Parathyroid adenoma (tissue), 2 donors: ENCODE measurements at regions not wholly inside any gene's neighbourhood (a gene's known extent, or its start where the extent isn't known, plus 50 kb on each side); places are given as distances from the start of the nearest gene placed in this dataset.
"Not testable (repeated sequence)": the region's sequence is repeated elsewhere in the genome, so short reads cannot be mapped to it uniquely, and the experiment has no call there.

Experiments used
- H2AFZ ChIP-seq: fragments of 300-600 bp; sonication (generic); one replicate; pipeline ENCODE4 v1.7.0; 2017; ENCODE audit warnings: antibody characterized with exemption, mild to moderate bottlenecking
- H3K27ac ChIP-seq: fragments of 300-600 bp; sonication (generic); one replicate; pipeline ENCODE4 v1.7.0; 2017
- H3K27me3 ChIP-seq: fragments of 300-600 bp; sonication (generic); one replicate; pipeline ENCODE4 v1.7.0; 2017; ENCODE audit warnings: low read length; ENCODE audit not compliant: control insufficient read depth, insufficient read depth
- H3K36me3 ChIP-seq: fragments of 300-600 bp; sonication (generic); one replicate; pipeline ENCODE4 v1.7.0; 2017; ENCODE audit warnings: low read length; ENCODE audit not compliant: control insufficient read depth, insufficient read depth
- H3K4me1 ChIP-seq: fragments of 300-600 bp; sonication (generic); one replicate; pipeline ENCODE4 v1.7.0; 2017; ENCODE audit warnings: control low read depth
- H3K4me2 ChIP-seq: fragments of 300-600 bp; sonication (generic); one replicate; pipeline ENCODE4 v1.7.0; 2017; ENCODE audit warnings: low read length
- H3K4me3 ChIP-seq: fragments of 300-600 bp; sonication (generic); one replicate; pipeline ENCODE4 v1.7.0; 2017; ENCODE audit warnings: low read depth, low read length
- H3K79me2 ChIP-seq: fragments of 300-600 bp; sonication (generic); one replicate; pipeline ENCODE4 v1.7.0; 2017; ENCODE audit warnings: control low read depth
- H3K9ac ChIP-seq: fragments of 300-600 bp; sonication (generic); one replicate; pipeline ENCODE4 v1.7.0; 2017; ENCODE audit warnings: mild to moderate bottlenecking
- H3K9me3 ChIP-seq: fragments of 300-600 bp; sonication (generic); one replicate; pipeline ENCODE4 v1.7.0; 2017; ENCODE audit warnings: low read length; ENCODE audit not compliant: control insufficient read depth
- TF ChIP-seq, protein P1 (sequence below): fragments of 300-600 bp; sonication (generic); IDR thresholded peaks from one replicate; pipeline ENCODE4 v1.7.0; 2017; ENCODE audit warnings: antibody characterized with exemption, mild to moderate bottlenecking
- donor health status: primary hyperparathyroidism.

- Histone ChIP-seq H3K27ac (no peak overlapping the region), H3K27me3 (no peaks in the 10 kb centered on the region), H3K9me3 (no peaks in the 10 kb centered on the region), H3K79me2 (no peaks in the 10 kb centered on the region), H3K4me3 (no peak overlapping the region), H3K4me1 (no peaks in the 10 kb centered on the region), H3K9ac (no peak overlapping the region), H2AFZ (no peak overlapping the region), H3K36me3 (no peaks in the 10 kb centered on the region), H3K4me2 (no peak overlapping the region)
- TF ChIP-seq, protein P1, sequence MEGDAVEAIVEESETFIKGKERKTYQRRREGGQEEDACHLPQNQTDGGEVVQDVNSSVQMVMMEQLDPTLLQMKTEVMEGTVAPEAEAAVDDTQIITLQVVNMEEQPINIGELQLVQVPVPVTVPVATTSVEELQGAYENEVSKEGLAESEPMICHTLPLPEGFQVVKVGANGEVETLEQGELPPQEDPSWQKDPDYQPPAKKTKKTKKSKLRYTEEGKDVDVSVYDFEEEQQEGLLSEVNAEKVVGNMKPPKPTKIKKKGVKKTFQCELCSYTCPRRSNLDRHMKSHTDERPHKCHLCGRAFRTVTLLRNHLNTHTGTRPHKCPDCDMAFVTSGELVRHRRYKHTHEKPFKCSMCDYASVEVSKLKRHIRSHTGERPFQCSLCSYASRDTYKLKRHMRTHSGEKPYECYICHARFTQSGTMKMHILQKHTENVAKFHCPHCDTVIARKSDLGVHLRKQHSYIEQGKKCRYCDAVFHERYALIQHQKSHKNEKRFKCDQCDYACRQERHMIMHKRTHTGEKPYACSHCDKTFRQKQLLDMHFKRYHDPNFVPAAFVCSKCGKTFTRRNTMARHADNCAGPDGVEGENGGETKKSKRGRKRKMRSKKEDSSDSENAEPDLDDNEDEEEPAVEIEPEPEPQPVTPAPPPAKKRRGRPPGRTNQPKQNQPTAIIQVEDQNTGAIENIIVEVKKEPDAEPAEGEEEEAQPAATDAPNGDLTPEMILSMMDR = no peak
Observed at GRCh38 chr4:28834120-28834519, 1886.0 kb upstream of the PCDH7 start.

GRCh38 chr4:28835501-28835900, 1884.7 kb upstream of the PCDH7 start:
- no peak overlapping the region for H3K4me2 ChIP-seq
- no peaks in the 10 kb centered on the region for H3K27me3 ChIP-seq
- H3K79me2 ChIP-seq = no peaks in the 10 kb centered on the region
- H3K9ac ChIP-seq = no peak overlapping the region
- TF ChIP-seq, protein P1 = no peak
- H3K9me3 ChIP-seq = no peaks in the 10 kb centered on the region
- H3K36me3 ChIP-seq = no peaks in the 10 kb centered on the region
- H3K27ac ChIP-seq = no peak overlapping the region
- no peak overlapping the region for H2AFZ ChIP-seq
- no peak overlapping the region for H3K4me3 ChIP-seq
- H3K4me1 ChIP-seq = no peaks in the 10 kb centered on the region

DNA sequence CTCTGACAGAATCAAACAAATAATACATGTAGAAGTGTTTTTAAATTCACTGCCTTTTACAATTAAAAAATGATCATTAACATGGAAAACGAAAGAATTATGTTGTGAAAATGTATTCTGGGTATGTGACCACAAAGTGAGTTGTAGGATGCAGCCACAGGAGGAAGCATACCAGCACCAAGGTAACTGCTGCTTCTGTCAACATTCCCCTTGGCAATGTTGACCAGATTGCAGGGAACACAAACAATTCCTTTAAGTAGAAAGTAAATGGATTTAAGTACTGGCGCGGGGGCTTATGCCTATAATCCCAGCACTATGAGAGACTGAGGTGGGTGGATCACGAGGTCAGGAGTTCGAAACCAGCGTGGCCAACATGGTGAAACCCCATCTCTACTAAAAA, 1877.9 kb upstream of the PCDH7 start:
- Histone ChIP-seq H3K4me2 (no peak overlapping the region), H3K4me3 (no peak overlapping the region), H3K79me2 (no peaks in the 10 kb centered on the region), H3K27me3 (no peaks in the 10 kb centered on the region), H3K9me3 (peaks cover 3% of the 10 kb centered on the region), H3K36me3 (no peaks in the 10 kb centered on the region), H3K4me1 (no peaks in the 10 kb centered on the region), H2AFZ (no peak overlapping the region), H3K27ac (no peak overlapping the region), H3K9ac (no peak overlapping the region)
- TF ChIP-seq, protein P1 = no peak

- Histone ChIP-seq H3K4me1 (no peaks in the 10 kb centered on the region), H3K27ac (no peak overlapping the region), H3K4me3 (no peak overlapping the region), H3K4me2 (no peak overlapping the region), H3K79me2 (no peaks in the 10 kb centered on the region), H3K9me3 (peaks cover 3% of the 10 kb centered on the region), H3K36me3 (no peaks in the 10 kb centered on the region), H3K9ac (no peak overlapping the region), H3K27me3 (no peaks in the 10 kb centered on the region), H2AFZ (no peak overlapping the region)
- TF ChIP-seq, protein P1 = no peak
Observed at GRCh38 chr4:28845158-28845557, 1875.0 kb upstream of the PCDH7 start.

DNA sequence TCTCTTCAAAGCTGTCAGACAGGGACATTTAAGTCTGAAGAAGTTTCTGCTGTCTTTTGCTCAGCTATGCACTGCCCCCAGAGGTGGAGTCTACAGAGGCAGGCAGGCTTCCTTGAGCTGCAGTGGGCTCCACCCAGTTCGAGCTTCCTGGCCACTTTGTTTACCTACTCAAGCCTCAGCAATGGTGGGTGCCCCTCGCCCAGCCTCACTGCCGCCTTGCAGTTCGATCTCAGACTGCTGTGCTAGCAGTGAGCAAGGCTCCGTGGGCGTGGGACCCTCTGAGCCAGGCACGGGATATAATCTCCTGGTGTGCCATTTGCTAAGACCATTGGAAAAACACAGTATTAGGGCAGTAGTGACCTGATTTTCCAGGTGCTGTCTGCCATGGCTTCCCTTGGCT, 1863.1 kb upstream of the PCDH7 start:
- H3K79me2 ChIP-seq, H3K4me1 ChIP-seq, H2AFZ ChIP-seq, H3K4me2 ChIP-seq, H3K9me3 ChIP-seq, H3K9ac ChIP-seq, H3K27ac ChIP-seq, H3K27me3 ChIP-seq, H3K4me3 ChIP-seq, H3K36me3 ChIP-seq: not testable (repeated sequence)
